Smooth muscle cell (in vitro differentiated cells): ENCODE measurements at regions not wholly inside any gene's neighbourhood (a gene's known extent, or its start where the extent isn't known, plus 50 kb on each side); places are given as distances from the start of the nearest gene placed in this dataset.

Experiments
- DNase-seq: peaks from one replicate; lab custom pipeline; 2025; ENCODE audit not compliant: unreplicated experiment; lab: John Stamatoyannopoulos, UW
- H2AFZ ChIP-seq: fragments of 200-600 bp; sonication (generic); 2 replicates; pipeline ENCODE4 v1.6.0; 2016; ENCODE audit warnings: antibody characterized with exemption, low read depth, mild to moderate bottlenecking
- H3F3A ChIP-seq: fragments of 200-600 bp; sonication (generic); 2 replicates; pipeline ENCODE4 v1.6.0; 2017; ENCODE audit warnings: antibody characterized with exemption, low read depth
- H3K27ac ChIP-seq: fragments of 200-600 bp; sonication (generic); 2 replicates; pipeline ENCODE4 v1.5.1; 2016; ENCODE audit warnings: low read depth, mild to moderate bottlenecking
- H3K27me3 ChIP-seq: fragments of 200-600 bp; sonication (generic); 2 replicates; pipeline ENCODE4 v1.6.1; 2016; ENCODE audit warnings: low read depth, mild to moderate bottlenecking
- H3K36me3 ChIP-seq: fragments of 200-600 bp; sonication (generic); 2 replicates; pipeline ENCODE4 v1.5.1; 2016; ENCODE audit warnings: low read depth
- H3K4me1 ChIP-seq: fragments of 200-600 bp; sonication (generic); 2 replicates; pipeline ENCODE4 v1.5.1; 2016; ENCODE audit warnings: low read depth
- H3K4me2 ChIP-seq: fragments of 200-600 bp; sonication (generic); 2 replicates; pipeline ENCODE4 v1.6.0; 2016; ENCODE audit warnings: mild to moderate bottlenecking
- H3K4me3 ChIP-seq: fragments of 200-600 bp; sonication (generic); 2 replicates; pipeline ENCODE4 v1.5.1; 2016; ENCODE audit warnings: mild to moderate bottlenecking
- H3K79me2 ChIP-seq: fragments of 200-600 bp; sonication (generic); 2 replicates; pipeline ENCODE4 v1.6.0; 2016; ENCODE audit warnings: low read depth, mild to moderate bottlenecking
- H3K9ac ChIP-seq: fragments of 200-600 bp; sonication (generic); 2 replicates; pipeline ENCODE4 v1.6.0; 2016; ENCODE audit warnings: low read depth
- H3K9me3 ChIP-seq: fragments of 200-600 bp; sonication (generic); replicated peaks from 2 replicates; pipeline ENCODE4 v1.5.1; 2016; ENCODE audit warnings: low read depth
- H4K20me1 ChIP-seq: fragments of 200-600 bp; sonication (generic); 2 replicates; pipeline ENCODE4 v1.6.0; 2016; ENCODE audit warnings: low read depth
- CTCF ChIP-seq: fragments of 200-600 bp; sonication (generic); IDR thresholded peaks from 2 replicates; pipeline ENCODE4 v1.5.1; 2017; ENCODE audit warnings: borderline replicate concordance, mild to moderate bottlenecking, antibody characterized with exemption; ENCODE audit not compliant: insufficient read depth, poor library complexity, severe bottlenecking
- WGBS: methylation state at CpG from one replicate; pipeline ENCODE4 v1.1.7; 2016; ENCODE audit warnings: low lambda C conversion rate; 5-methylcytosine and 5-hydroxymethylcytosine counted together

GRCh38 chr7:19585761-19586160 is 123.1 kb downstream of the POLR1F start:
- Histone ChIP-seq H3K9ac (no peak overlapping the region), H3K9me3 (no peaks in the 10 kb centered on the region), H3K4me2 (no peak overlapping the region), H4K20me1 (no peaks in the 10 kb centered on the region), H3K36me3 (no peaks in the 10 kb centered on the region), H3K27ac (no peak overlapping the region), H2AFZ (no peak overlapping the region), H3K4me3 (no peak overlapping the region), H3K27me3 (no peaks in the 10 kb centered on the region), H3K4me1 (no peaks in the 10 kb centered on the region), H3K79me2 (no peaks in the 10 kb centered on the region), H3F3A (no peaks in the 10 kb centered on the region)
- DNase-seq, result no peak
- TF ChIP-seq CTCF, result no peak
- 86% methylated on average over 2 of the region's 2 CpGs for WGBS

GRCh38 chr7:19575909-19576557 is 132.8 kb downstream of the POLR1F start:
- H3K27ac ChIP-seq, result no peak overlapping the region
- H3K36me3 ChIP-seq, result no peaks in the 10 kb centered on the region
- H3K27me3 ChIP-seq, result no peaks in the 10 kb centered on the region
- no peak overlapping the region for H3K9ac ChIP-seq
- no peaks in the 10 kb centered on the region for H4K20me1 ChIP-seq
- no peaks in the 10 kb centered on the region for H3K9me3 ChIP-seq
- TF ChIP-seq CTCF, result no peak
- WGBS, result 87% methylated on average over 2 of the region's 2 CpGs
- H3K4me2 ChIP-seq, result no peak overlapping the region
- no peaks in the 10 kb centered on the region for H3K79me2 ChIP-seq
- no peak overlapping the region for H2AFZ ChIP-seq
- DNase-seq, result no peak
- no peaks in the 10 kb centered on the region for H3K4me1 ChIP-seq
- no peak overlapping the region for H3K4me3 ChIP-seq
- H3F3A ChIP-seq, result no peaks in the 10 kb centered on the region

- Histone ChIP-seq H3K9me3 (no peaks in the 10 kb centered on the region), H2AFZ (no peak overlapping the region), H3K79me2 (no peaks in the 10 kb centered on the region), H3K4me3 (no peak overlapping the region), H3K27ac (no peak overlapping the region), H3K4me2 (no peak overlapping the region), H3K4me1 (no peaks in the 10 kb centered on the region), H3K27me3 (no peaks in the 10 kb centered on the region), H3F3A (no peaks in the 10 kb centered on the region), H3K36me3 (no peaks in the 10 kb centered on the region), H3K9ac (no peak overlapping the region), H4K20me1 (no peaks in the 10 kb centered on the region)
- TF ChIP-seq CTCF, result no peak
- no peak for DNase-seq
- 65% methylated on average over 5 of the region's 5 CpGs for WGBS
Measured at GRCh38 chr7:19574131-19574530, 134.7 kb downstream of the POLR1F start.

GRCh38 chr7:19572566-19572965 is 136.3 kb downstream of the POLR1F start:
- 29% methylated on average over 4 of the region's 4 CpGs for WGBS
- DNase-seq, result no peak
- H4K20me1 ChIP-seq, result no peaks in the 10 kb centered on the region
- no peaks in the 10 kb centered on the region for H3F3A ChIP-seq
- H3K36me3 ChIP-seq, result no peaks in the 10 kb centered on the region
- H2AFZ ChIP-seq, result no peak overlapping the region
- peak overlapping the region; percentile 64 for H3K27ac ChIP-seq
- H3K79me2 ChIP-seq, result no peaks in the 10 kb centered on the region
- TF ChIP-seq CTCF, result no peak
- no peaks in the 10 kb centered on the region for H3K4me1 ChIP-seq
- no peaks in the 10 kb centered on the region for H3K27me3 ChIP-seq
- peak overlapping the region; percentile 18 for H3K9ac ChIP-seq
- no peak overlapping the region for H3K4me3 ChIP-seq
- peak overlapping the region; percentile 53 for H3K4me2 ChIP-seq
- no peaks in the 10 kb centered on the region for H3K9me3 ChIP-seq
